ENCODE measurements at regions not wholly inside any gene's neighbourhood (a gene's known extent, or its start where the extent isn't known, plus 50 kb on each side); places are given as distances from the start of the nearest gene placed in this dataset.
"Not testable (repeated sequence)": the region's sequence is repeated elsewhere in the genome, so short reads cannot be mapped to it uniquely, and the experiment has no call there.

GRCh38 chr3:71961891-71962290 is 176.9 kb upstream of the PROK2 start:
- Mint-ChIP-seq H3K36me3 (ENCODE audit: low read depth) (no peaks in the 10 kb centered on the region), H3K4me1 (peaks cover 21% of the 10 kb centered on the region), H3K27me3 (no peaks in the 10 kb centered on the region), H3K4me3 (no peak overlapping the region), H3K9me3 (no peaks in the 10 kb centered on the region), H3K27ac (no peak overlapping the region)
- POLR2A ChIA-PET, result no interaction called here
- DNase-seq, result no peak
- CTCF ChIA-PET, result interaction anchor here (1.4 kb wide), 1 partner anchor 11 kb away, joined by 3 read pairs; no protein-coding TSS in a partner anchor

GRCh38 chr3:71961378-71961777 is 176.4 kb upstream of the PROK2 start:
- POLR2A ChIA-PET, result no interaction called here
- CTCF ChIA-PET, result interaction anchor here (1.4 kb wide), 1 partner anchor 10 kb away, joined by 3 read pairs; no protein-coding TSS in a partner anchor
- no peak for DNase-seq
- H3K9me3 Mint-ChIP-seq, result no peaks in the 10 kb centered on the region
- no peak overlapping the region for H3K4me3 Mint-ChIP-seq
- no peaks in the 10 kb centered on the region for H3K27me3 Mint-ChIP-seq
- H3K36me3 Mint-ChIP-seq (ENCODE audit: low read depth), result no peaks in the 10 kb centered on the region
- peaks cover 25% of the 10 kb centered on the region for H3K4me1 Mint-ChIP-seq
- no peak overlapping the region for H3K27ac Mint-ChIP-seq

- peak; percentile 9 for DNase-seq
- ChIA-PET POLR2A (no interaction called here), CTCF (interaction anchor here (0.7 to 0.9 kb wide), 2 partner anchors 9 to 12 kb away, joined by 3 read pairs; no protein-coding TSS in a partner anchor)
- Mint-ChIP-seq H3K27me3 (no peaks in the 10 kb centered on the region), H3K9me3 (no peaks in the 10 kb centered on the region), H3K36me3 (ENCODE audit: low read depth) (no peaks in the 10 kb centered on the region), H3K4me1 (peaks cover 38% of the 10 kb centered on the region), H3K27ac (no peak overlapping the region), H3K4me3 (no peak overlapping the region)
These were observed 173.6 kb upstream of the PROK2 start for GRCh38 chr3:71958533-71958932.

GRCh38 chr3:71956716-71957115 is 171.8 kb upstream of the PROK2 start:
- DNase-seq, result no peak
- no peak overlapping the region for H3K27ac Mint-ChIP-seq
- H3K27me3 Mint-ChIP-seq, result no peaks in the 10 kb centered on the region
- no peak overlapping the region for H3K4me3 Mint-ChIP-seq
- CTCF ChIA-PET, result interaction anchor here (0.7 to 1.7 kb wide), 2 partner anchors 10 to 181 kb away, joined by 3 to 5 read pairs; no protein-coding TSS in a partner anchor
- no peaks in the 10 kb centered on the region for H3K36me3 Mint-ChIP-seq (ENCODE audit: low read depth)
- no peaks in the 10 kb centered on the region for H3K9me3 Mint-ChIP-seq
- peaks cover 41% of the 10 kb centered on the region for H3K4me1 Mint-ChIP-seq
- POLR2A ChIA-PET, result no interaction called here

GRCh38 chr3:71956069-71956340 is 171.1 kb upstream of the PROK2 start:
- ChIA-PET CTCF (interaction anchor here (0.7 to 1.7 kb wide), 2 partner anchors 10 to 182 kb away, joined by 3 to 5 read pairs; no protein-coding TSS in a partner anchor), POLR2A (no interaction called here)
- Mint-ChIP-seq H3K4me1 (peaks cover 41% of the 10 kb centered on the region), H3K4me3 (no peak overlapping the region), H3K9me3 (no peaks in the 10 kb centered on the region), H3K27me3 (no peaks in the 10 kb centered on the region), H3K36me3 (ENCODE audit: low read depth) (no peaks in the 10 kb centered on the region), H3K27ac (no peak overlapping the region)
- DNase-seq, result no peak

GRCh38 chr3:71955240-71956068 is 170.5 kb upstream of the PROK2 start:
- Mint-ChIP-seq H3K9me3 (no peaks in the 10 kb centered on the region), H3K4me1 (peaks cover 41% of the 10 kb centered on the region), H3K4me3 (no peak overlapping the region), H3K36me3 (ENCODE audit: low read depth) (no peaks in the 10 kb centered on the region), H3K27me3 (no peaks in the 10 kb centered on the region), H3K27ac (no peak overlapping the region)
- CTCF ChIA-PET, result interaction anchor here (1.7 kb wide), 2 partner anchors 9 to 11 kb away, joined by 4 to 5 read pairs; no protein-coding TSS in a partner anchor
- peak; percentile 10 for DNase-seq
- POLR2A ChIA-PET, result no interaction called here

GRCh38 chr3:71951842-71952241 is 166.9 kb upstream of the PROK2 start:
- H3K9me3 Mint-ChIP-seq, result no peaks in the 10 kb centered on the region
- no peak for DNase-seq
- no peaks in the 10 kb centered on the region for H3K36me3 Mint-ChIP-seq (ENCODE audit: low read depth)
- CTCF ChIA-PET, result interaction anchor here (1.4 kb wide), 1 partner anchor 205 kb away, joined by 5 read pairs; no protein-coding TSS in a partner anchor
- no peak overlapping the region for H3K4me3 Mint-ChIP-seq
- no peaks in the 10 kb centered on the region for H3K27me3 Mint-ChIP-seq
- H3K4me1 Mint-ChIP-seq, result peaks cover 19% of the 10 kb centered on the region
- H3K27ac Mint-ChIP-seq, result no peak overlapping the region
- POLR2A ChIA-PET, result no interaction called here

- H3K27ac Mint-ChIP-seq, result no peak overlapping the region
- no peak overlapping the region for H3K4me3 Mint-ChIP-seq
- POLR2A ChIA-PET, result no interaction called here
These were observed 166.4 kb upstream of the PROK2 start for GRCh38 chr3:71951361-71951760.

GRCh38 chr3:71949442-71949841 is 164.5 kb upstream of the PROK2 start:
- POLR2A ChIA-PET, result no interaction called here
- H3K9me3 Mint-ChIP-seq, result no peaks in the 10 kb centered on the region
- DNase-seq, result no peak
- no peak overlapping the region for H3K27ac Mint-ChIP-seq
- peaks cover 3% of the 10 kb centered on the region for H3K4me1 Mint-ChIP-seq
- H3K27me3 Mint-ChIP-seq, result no peaks in the 10 kb centered on the region
- CTCF ChIA-PET, result interaction anchor here (1.1 kb wide), 1 partner anchor 112 kb away, joined by 3 read pairs; no protein-coding TSS in a partner anchor
- H3K36me3 Mint-ChIP-seq (ENCODE audit: low read depth), result no peaks in the 10 kb centered on the region
- no peak overlapping the region for H3K4me3 Mint-ChIP-seq

More at GRCh38 chr3:71951361-71951760, 166.4 kb upstream of the PROK2 start:
- CTCF ChIA-PET, result interaction anchor here (0.9 to 1.4 kb wide), 2 partner anchors 10 to 205 kb away, joined by 3 to 5 read pairs; no protein-coding TSS in a partner anchor
- H3K4me1 Mint-ChIP-seq, result peaks cover 15% of the 10 kb centered on the region
- no peaks in the 10 kb centered on the region for H3K9me3 Mint-ChIP-seq
- no peaks in the 10 kb centered on the region for H3K27me3 Mint-ChIP-seq
- no peaks in the 10 kb centered on the region for H3K36me3 Mint-ChIP-seq (ENCODE audit: low read depth)
- no peak for DNase-seq

GRCh38 chr3:71944482-71945065 is 159.6 kb upstream of the PROK2 start:
- H3K4me1 Mint-ChIP-seq, result no peaks in the 10 kb centered on the region
- peaks cover 5% of the 10 kb centered on the region for H3K9me3 Mint-ChIP-seq
- no peaks in the 10 kb centered on the region for H3K36me3 Mint-ChIP-seq (ENCODE audit: low read depth)
- H3K4me3 Mint-ChIP-seq, result no peak overlapping the region
- CTCF ChIA-PET, result no interaction called here
- H3K27ac Mint-ChIP-seq, result no peak overlapping the region
- POLR2A ChIA-PET, result no interaction called here
- no peak for DNase-seq
- H3K27me3 Mint-ChIP-seq, result no peaks in the 10 kb centered on the region

- Mint-ChIP-seq H3K27ac (no peak overlapping the region), H3K4me1 (no peaks in the 10 kb centered on the region), H3K36me3 (ENCODE audit: low read depth) (no peaks in the 10 kb centered on the region), H3K9me3 (peaks cover 5% of the 10 kb centered on the region), H3K4me3 (no peak overlapping the region), H3K27me3 (no peaks in the 10 kb centered on the region)
- ChIA-PET POLR2A (no interaction called here), CTCF (interaction anchor here (1.0 to 1.1 kb wide), 2 partner anchors 12 to 20 kb away, joined by 3 to 4 read pairs; no protein-coding TSS in a partner anchor)
- no peak for DNase-seq
These were observed 157.7 kb upstream of the PROK2 start for GRCh38 chr3:71942432-71943187.

GRCh38 chr3:71940486-71940885 is 155.5 kb upstream of the PROK2 start:
- no peaks in the 10 kb centered on the region for H3K27me3 Mint-ChIP-seq
- ChIA-PET CTCF (interaction anchor here (1.2 kb wide), 1 partner anchor 43 kb away, joined by 3 read pairs; no protein-coding TSS in a partner anchor), POLR2A (no interaction called here)
- no peaks in the 10 kb centered on the region for H3K4me1 Mint-ChIP-seq
- peaks cover 5% of the 10 kb centered on the region for H3K9me3 Mint-ChIP-seq
- DNase-seq, result no peak
- no peaks in the 10 kb centered on the region for H3K36me3 Mint-ChIP-seq (ENCODE audit: low read depth)
- no peak overlapping the region for H3K27ac Mint-ChIP-seq
- no peak overlapping the region for H3K4me3 Mint-ChIP-seq

- H3K27ac Mint-ChIP-seq; H3K4me1 Mint-ChIP-seq; H3K4me3 Mint-ChIP-seq; POLR2A ChIA-PET; H3K9me3 Mint-ChIP-seq; DNase-seq; CTCF ChIA-PET; H3K27me3 Mint-ChIP-seq; H3K36me3 Mint-ChIP-seq (ENCODE audit: low read depth): not testable (repeated sequence)
These were observed 153.1 kb upstream of the PROK2 start for GRCh38 chr3:71938081-71938480.
